SK-N-SH treated with all-trans-retinoic acid at 6 μM for 48 hours (cell line): ENCODE measurements at regions not wholly inside any gene's neighbourhood (a gene's known extent, or its start where the extent isn't known, plus 50 kb on each side); places are given as distances from the start of the nearest gene placed in this dataset.

Source experiments
- ATAC-seq: fragments of 200-7000 bp; cut with Tn5 transposase; 3 replicates; pipeline ENCODE4 v1.9.1; 2020; ENCODE audit warnings: mild to moderate bottlenecking, moderate library complexity
- ARNTL ChIP-seq: fragments of 450-650 bp; formaldehyde crosslinking; IDR thresholded peaks from 2 replicates; pipeline ENCODE4 v1.5.0; 2020; ENCODE audit warnings: low read depth, mild to moderate bottlenecking, moderate library complexity, borderline replicate concordance
- BACH2 ChIP-seq: fragments of 250-450 bp; sonication (Bioruptor Pico); IDR thresholded peaks from 2 replicates; pipeline ENCODE4 v1.9.0; 2021; ENCODE audit warnings: mild to moderate bottlenecking, borderline replicate concordance
- CSDC2 ChIP-seq: fragments of 250-450 bp; sonication (Bioruptor Pico); IDR thresholded peaks from 2 replicates; pipeline ENCODE4 v1.5.0; 2020; ENCODE audit warnings: mild to moderate bottlenecking, moderate library complexity
- CSRNP3 ChIP-seq: fragments of 250-450 bp; sonication (Bioruptor Pico); IDR thresholded peaks from 2 replicates; pipeline ENCODE4 v1.5.1; 2021; ENCODE audit warnings: mild to moderate bottlenecking, moderate library complexity
- ESRRG ChIP-seq: fragments of 250-450 bp; sonication (Bioruptor Pico); IDR thresholded peaks from 2 replicates; pipeline ENCODE4 v1.6.1; 2021; ENCODE audit warnings: mild to moderate bottlenecking
- GLIS3 ChIP-seq: fragments of 250-450 bp; sonication (Bioruptor Pico); IDR thresholded peaks from 2 replicates; pipeline ENCODE4 v1.5.0; 2020; ENCODE audit warnings: mild to moderate bottlenecking, moderate library complexity
- ISL1 ChIP-seq: fragments of 250-450 bp; sonication (Bioruptor Pico); IDR thresholded peaks from 2 replicates; pipeline ENCODE4 v2.1.2; 2022; ENCODE audit warnings: mild to moderate bottlenecking, moderate library complexity
- PATZ1 ChIP-seq: fragments of 250-450 bp; sonication (Bioruptor Pico); IDR thresholded peaks from 2 replicates; pipeline ENCODE4 v1.8.0; 2020; ENCODE audit warnings: mild to moderate bottlenecking, moderate library complexity, borderline replicate concordance
- PPARA ChIP-seq: fragments of 250-450 bp; sonication (Bioruptor Pico); IDR thresholded peaks from 2 replicates; pipeline ENCODE4 v1.5.0; 2020; ENCODE audit warnings: mild to moderate bottlenecking, borderline replicate concordance
- RARB ChIP-seq: fragments of 250-450 bp; sonication (Bioruptor Pico); IDR thresholded peaks from 2 replicates; pipeline ENCODE4 v1.8.0; 2021; ENCODE audit warnings: mild to moderate bottlenecking, moderate library complexity
- TCF4 ChIP-seq: fragments of 250-450 bp; sonication (Bioruptor Pico); IDR thresholded peaks from 2 replicates; pipeline ENCODE4 v1.8.0; 2021; ENCODE audit warnings: mild to moderate bottlenecking, moderate library complexity, borderline replicate concordance
- TOX ChIP-seq: fragments of 250-450 bp; sonication (Bioruptor Pico); IDR thresholded peaks from 2 replicates; pipeline ENCODE4 v1.8.0; 2021; ENCODE audit warnings: mild to moderate bottlenecking, moderate library complexity, borderline replicate concordance
- ZC3H10 ChIP-seq: fragments of 250-450 bp; sonication (Bioruptor Pico); IDR thresholded peaks from 2 replicates; pipeline ENCODE4 v1.5.1; 2021; ENCODE audit warnings: mild to moderate bottlenecking, moderate library complexity
- ZFP3 ChIP-seq: fragments of 250-450 bp; sonication (Bioruptor Pico); IDR thresholded peaks from 2 replicates; pipeline ENCODE4 v1.5.0; 2020; ENCODE audit warnings: mild to moderate bottlenecking, moderate library complexity
- ZFP30 ChIP-seq: fragments of 450-650 bp; formaldehyde crosslinking; IDR thresholded peaks from 2 replicates; pipeline ENCODE4 v1.5.0; 2022; ENCODE audit warnings: mild to moderate bottlenecking, moderate library complexity
- ZNF565 ChIP-seq: fragments of 450-650 bp; formaldehyde crosslinking; conservative IDR thresholded peaks from 2 replicates; pipeline ENCODE4 v1.5.0; 2020; ENCODE audit warnings: low read depth, mild to moderate bottlenecking, moderate library complexity
- ZNF70 ChIP-seq: fragments of 450-650 bp; formaldehyde crosslinking; IDR thresholded peaks from 2 replicates; pipeline ENCODE4 v1.5.0; 2020; ENCODE audit warnings: mild to moderate bottlenecking, moderate library complexity
- ZNF8 ChIP-seq: fragments of 450-650 bp; formaldehyde crosslinking; IDR thresholded peaks from 2 replicates; pipeline ENCODE4 v1.5.0; 2020; ENCODE audit warnings: mild to moderate bottlenecking, moderate library complexity
- TF ChIP-seq, protein P1 (sequence below): fragments of 250-450 bp; sonication (Bioruptor Pico); IDR thresholded peaks from 2 replicates; pipeline ENCODE4 v1.5.0; 2020; ENCODE audit warnings: mild to moderate bottlenecking, moderate library complexity
- TF ChIP-seq, protein P2 (sequence below): fragments of 250-450 bp; sonication (Bioruptor Pico); IDR thresholded peaks from 2 replicates; pipeline ENCODE4 v1.8.0; 2021; ENCODE audit warnings: low read depth, mild to moderate bottlenecking, moderate library complexity, borderline replicate concordance

DNA sequence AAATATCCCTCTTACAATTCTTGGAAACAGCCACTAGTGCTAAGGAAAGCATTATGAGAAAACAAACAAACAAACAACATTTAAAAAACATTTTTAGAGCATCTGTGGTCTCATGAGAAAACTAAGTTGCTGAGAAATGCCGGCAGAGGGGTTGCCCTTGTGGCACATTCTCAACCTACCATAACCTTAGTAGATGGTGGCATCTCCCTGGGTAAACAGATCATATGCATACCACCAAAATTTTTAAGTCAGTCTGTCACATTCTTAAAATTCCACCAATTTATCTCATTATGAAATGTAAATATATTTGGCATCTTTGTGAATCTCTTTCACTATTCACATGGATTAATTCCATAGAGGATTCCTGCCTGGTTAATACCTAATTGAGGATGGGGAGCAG is 575.7 kb upstream of the MARCKS start:
- peak; percentile 83 for ATAC-seq
- no peak for TF ChIP-seq ZFP30 (CRISPR knock-in tag)
- TF ChIP-seq PATZ1 (CRISPR knock-in tag): no peak
- TF ChIP-seq, protein P1, sequence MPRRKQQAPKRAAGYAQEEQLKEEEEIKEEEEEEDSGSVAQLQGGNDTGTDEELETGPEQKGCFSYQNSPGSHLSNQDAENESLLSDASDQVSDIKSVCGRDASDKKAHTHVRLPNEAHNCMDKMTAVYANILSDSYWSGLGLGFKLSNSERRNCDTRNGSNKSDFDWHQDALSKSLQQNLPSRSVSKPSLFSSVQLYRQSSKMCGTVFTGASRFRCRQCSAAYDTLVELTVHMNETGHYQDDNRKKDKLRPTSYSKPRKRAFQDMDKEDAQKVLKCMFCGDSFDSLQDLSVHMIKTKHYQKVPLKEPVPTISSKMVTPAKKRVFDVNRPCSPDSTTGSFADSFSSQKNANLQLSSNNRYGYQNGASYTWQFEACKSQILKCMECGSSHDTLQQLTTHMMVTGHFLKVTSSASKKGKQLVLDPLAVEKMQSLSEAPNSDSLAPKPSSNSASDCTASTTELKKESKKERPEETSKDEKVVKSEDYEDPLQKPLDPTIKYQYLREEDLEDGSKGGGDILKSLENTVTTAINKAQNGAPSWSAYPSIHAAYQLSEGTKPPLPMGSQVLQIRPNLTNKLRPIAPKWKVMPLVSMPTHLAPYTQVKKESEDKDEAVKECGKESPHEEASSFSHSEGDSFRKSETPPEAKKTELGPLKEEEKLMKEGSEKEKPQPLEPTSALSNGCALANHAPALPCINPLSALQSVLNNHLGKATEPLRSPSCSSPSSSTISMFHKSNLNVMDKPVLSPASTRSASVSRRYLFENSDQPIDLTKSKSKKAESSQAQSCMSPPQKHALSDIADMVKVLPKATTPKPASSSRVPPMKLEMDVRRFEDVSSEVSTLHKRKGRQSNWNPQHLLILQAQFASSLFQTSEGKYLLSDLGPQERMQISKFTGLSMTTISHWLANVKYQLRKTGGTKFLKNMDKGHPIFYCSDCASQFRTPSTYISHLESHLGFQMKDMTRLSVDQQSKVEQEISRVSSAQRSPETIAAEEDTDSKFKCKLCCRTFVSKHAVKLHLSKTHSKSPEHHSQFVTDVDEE (CRISPR knock-in tag): no peak
- TF ChIP-seq RARB (CRISPR knock-in tag): no peak
- TF ChIP-seq ZNF70 (CRISPR knock-in tag): no peak
- no peak for TF ChIP-seq ZC3H10 (CRISPR knock-in tag)
- no peak for TF ChIP-seq ARNTL (CRISPR knock-in tag)
- TF ChIP-seq CSRNP3: no peak
- no peak for TF ChIP-seq GLIS3
- TF ChIP-seq ZFP3 (CRISPR knock-in tag): no peak
- TF ChIP-seq TCF4 (CRISPR knock-in tag): no peak
- TF ChIP-seq, protein P2, sequence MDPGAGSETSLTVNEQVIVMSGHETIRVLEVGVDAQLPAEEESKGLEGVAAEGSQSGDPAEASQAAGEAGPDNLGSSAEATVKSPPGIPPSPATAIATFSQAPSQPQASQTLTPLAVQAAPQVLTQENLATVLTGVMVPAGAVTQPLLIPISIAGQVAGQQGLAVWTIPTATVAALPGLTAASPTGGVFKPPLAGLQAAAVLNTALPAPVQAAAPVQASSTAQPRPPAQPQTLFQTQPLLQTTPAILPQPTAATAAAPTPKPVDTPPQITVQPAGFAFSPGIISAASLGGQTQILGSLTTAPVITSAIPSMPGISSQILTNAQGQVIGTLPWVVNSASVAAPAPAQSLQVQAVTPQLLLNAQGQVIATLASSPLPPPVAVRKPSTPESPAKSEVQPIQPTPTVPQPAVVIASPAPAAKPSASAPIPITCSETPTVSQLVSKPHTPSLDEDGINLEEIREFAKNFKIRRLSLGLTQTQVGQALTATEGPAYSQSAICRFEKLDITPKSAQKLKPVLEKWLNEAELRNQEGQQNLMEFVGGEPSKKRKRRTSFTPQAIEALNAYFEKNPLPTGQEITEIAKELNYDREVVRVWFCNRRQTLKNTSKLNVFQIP (CRISPR knock-in tag): no peak
- no peak for TF ChIP-seq TOX (CRISPR knock-in tag)
- no peak for TF ChIP-seq ZNF8 (CRISPR knock-in tag)
- no peak for TF ChIP-seq ESRRG (CRISPR knock-in tag)
- TF ChIP-seq PPARA (CRISPR knock-in tag): no peak

- ATAC-seq: no peak
- no peak for TF ChIP-seq ZFP3 (CRISPR knock-in tag)
- TF ChIP-seq ZNF70 (CRISPR knock-in tag): no peak
- TF ChIP-seq ZC3H10 (CRISPR knock-in tag): no peak
- TF ChIP-seq ISL1 (CRISPR knock-in tag): no peak
- no peak for TF ChIP-seq CSDC2 (CRISPR knock-in tag)
- TF ChIP-seq ESRRG (CRISPR knock-in tag): no peak
- TF ChIP-seq ARNTL (CRISPR knock-in tag): no peak
- TF ChIP-seq ZFP30 (CRISPR knock-in tag): no peak
- no peak for TF ChIP-seq PPARA (CRISPR knock-in tag)
- TF ChIP-seq ZNF565 (CRISPR knock-in tag): no peak
- TF ChIP-seq, protein P2 (CRISPR knock-in tag): no peak
- no peak for TF ChIP-seq TOX (CRISPR knock-in tag)
- no peak for TF ChIP-seq BACH2 (CRISPR knock-in tag)
- TF ChIP-seq, protein P1 (CRISPR knock-in tag): no peak
- no peak for TF ChIP-seq RARB (CRISPR knock-in tag)
Observed at GRCh38 chr6:113287396-113287795, 569.7 kb upstream of the MARCKS start.
